SH-SY5Y (cell line): ENCODE measurements at regions not wholly inside any gene's neighbourhood (a gene's known extent, or its start where the extent isn't known, plus 50 kb on each side); places are given as distances from the start of the nearest gene placed in this dataset.

ENCODE experiments used
- GATA2 ChIP-seq: IDR thresholded peaks from 2 replicates; pipeline ENCODE4 v1.6.1; 2011; ENCODE audit warnings: mild to moderate bottlenecking, low read depth, low read length
- GATA3 ChIP-seq: IDR thresholded peaks from 2 replicates; pipeline ENCODE4 v1.6.1; 2011; ENCODE audit warnings: low read depth, mild to moderate bottlenecking, low read length, moderate library complexity

- TF ChIP-seq GATA2 (no peak), GATA3 (no peak)
These were observed 364.6 kb upstream of the PROX1 start for GRCh38 chr1:213623064-213623581.
